Hematopoietic multipotent progenitor cell treated with erythropoietin and hydrocortisone succinate and interleukin-3 and kit ligand, for 8 days (in vitro differentiated cells): ENCODE measurements at regions not wholly inside any gene's neighbourhood (a gene's known extent, or its start where the extent isn't known, plus 50 kb on each side); places are given as distances from the start of the nearest gene placed in this dataset.

Source experiments
- DNase-seq: peaks from one replicate; pipeline ENCODE4 v3.0.0-alpha.2; 2015

DNA sequence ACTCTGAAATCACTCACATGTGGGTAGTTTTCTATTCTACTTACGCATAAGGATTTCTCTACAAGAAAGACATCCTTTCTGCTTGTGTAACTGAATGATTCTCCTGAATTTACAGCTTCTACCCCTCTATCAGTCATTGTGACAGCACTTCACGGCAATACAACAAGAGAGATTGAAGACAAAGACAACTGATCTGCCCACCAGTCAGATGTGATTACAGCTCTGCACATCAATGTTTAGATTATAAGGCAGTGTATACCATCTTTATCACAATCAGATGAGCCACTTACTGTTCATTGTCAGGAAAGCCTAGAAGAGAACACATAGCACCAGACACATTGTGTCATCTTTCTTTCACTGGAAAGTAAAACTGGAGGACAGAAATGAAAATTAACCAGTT, 324.4 kb downstream of the CENPC start:
- DNase-seq = no peak

DNA sequence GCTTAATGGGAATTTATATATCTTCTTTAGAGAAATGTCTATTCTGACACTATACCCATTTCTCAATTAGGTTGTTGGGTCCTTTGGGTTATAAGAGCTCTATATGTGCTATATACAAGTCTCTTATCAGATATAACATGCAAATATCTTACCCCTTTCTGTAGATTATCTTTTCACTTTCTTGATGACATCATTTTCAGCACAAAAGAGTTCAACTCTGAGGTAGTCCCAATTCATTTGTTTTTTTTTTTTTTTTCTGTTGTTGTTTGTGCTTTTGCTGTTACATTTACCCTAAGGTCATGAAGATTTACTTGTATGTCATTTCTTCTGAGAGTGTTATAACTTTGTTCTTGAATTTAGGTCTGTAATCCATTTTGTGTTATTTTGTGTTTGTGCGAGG, 326.4 kb downstream of the CENPC start:
- DNase-seq = no peak

DNA sequence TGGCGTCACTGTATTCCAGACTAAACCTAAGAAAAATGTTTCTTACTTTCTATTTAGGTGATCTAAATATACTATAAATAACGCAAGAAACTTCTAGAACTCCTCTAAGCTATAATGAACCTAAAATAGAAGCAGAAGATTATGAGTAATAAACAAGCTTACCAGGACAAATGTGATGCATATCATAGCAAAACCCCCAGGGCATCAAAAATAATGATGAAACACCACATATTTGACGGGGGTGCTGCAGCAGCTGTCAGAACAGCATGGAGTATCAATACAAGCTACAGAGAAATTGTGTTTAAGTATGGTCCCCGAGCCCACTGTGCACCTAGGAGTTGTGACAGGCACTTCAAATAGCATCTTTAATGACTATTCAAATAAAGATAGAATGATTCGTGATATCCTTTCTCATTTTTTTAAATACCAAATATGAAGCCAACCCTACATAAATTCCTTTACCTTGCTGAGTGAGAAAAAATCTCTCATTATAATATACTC, 337.3 kb downstream of the CENPC start:
- no peak for DNase-seq

DNA sequence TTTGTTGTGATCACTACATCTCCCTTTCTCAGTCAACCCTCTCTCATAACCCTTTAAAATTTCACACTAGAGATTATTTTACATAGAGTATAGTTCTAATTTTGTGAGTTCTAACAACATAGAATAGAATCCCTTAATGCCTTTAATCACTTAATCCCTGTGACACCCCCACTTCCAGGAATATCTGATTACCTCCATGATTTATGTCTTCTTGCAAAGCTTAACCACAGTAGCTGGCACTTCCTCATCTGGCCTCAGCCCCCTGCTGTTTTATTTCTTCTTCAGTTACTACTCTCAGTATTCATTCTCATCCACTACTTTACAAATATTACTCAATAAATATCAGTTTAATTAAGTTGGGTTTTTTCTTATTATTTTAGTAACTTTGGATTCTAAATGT, 340.9 kb downstream of the CENPC start:
- DNase-seq = no peak

DNA sequence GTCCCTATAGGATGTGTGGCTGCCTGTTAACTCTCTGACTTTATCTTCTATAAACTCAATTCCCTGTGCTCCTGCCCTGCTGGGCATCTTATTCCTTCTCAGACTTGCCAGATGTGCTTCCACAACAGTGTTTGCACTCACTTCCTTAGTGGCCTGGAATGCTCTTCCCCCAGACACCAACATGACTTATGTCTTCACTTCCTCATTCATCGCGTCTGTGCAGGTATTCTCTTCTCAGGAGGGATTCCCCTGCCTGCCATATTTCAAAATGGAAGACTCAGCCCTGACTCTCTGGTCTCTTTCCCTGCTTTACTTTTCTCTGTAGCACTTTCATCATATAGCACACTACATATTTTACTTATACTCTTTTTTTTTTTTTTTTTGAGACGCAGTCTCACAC, 344.0 kb downstream of the CENPC start:
- no peak for DNase-seq

DNA sequence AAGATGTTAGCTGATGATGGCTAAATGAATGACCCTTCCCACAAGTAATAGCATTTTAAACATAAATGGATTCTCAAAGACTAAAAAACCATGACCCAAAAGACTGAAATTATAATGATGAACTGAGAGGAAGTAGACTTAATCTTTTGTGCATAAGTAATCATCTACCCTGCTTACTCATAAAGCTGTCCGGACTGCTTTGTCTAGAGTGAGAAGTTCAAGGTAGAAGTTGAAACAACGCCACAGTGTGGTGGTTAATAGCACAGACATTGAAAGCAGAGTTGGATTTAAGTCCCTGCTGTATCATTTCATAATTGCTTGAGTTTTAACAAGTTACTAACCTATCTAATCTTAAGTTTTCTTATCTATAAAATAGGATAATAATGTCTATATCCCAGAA, 346.6 kb downstream of the CENPC start:
- peak; percentile 9 for DNase-seq

DNA sequence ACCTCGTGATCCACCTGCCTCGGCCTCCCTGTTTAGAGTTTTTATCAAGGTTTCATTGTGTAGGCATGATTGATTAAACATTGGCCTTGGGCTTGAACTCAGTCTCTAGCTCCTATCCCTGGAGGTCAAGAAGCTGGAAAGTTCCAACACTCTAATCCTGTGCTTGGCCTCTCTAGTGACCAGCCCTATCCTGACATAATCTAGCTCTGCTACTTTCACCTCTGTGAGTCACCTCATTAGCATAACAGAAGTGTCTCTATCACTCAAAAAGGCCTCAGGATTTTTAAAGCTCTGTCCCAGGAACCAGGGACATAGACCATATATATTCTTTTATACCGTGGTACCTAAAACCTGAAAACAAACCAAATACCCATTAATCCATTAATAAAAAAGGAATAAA, 377.5 kb downstream of the CENPC start:
- no peak for DNase-seq

DNA sequence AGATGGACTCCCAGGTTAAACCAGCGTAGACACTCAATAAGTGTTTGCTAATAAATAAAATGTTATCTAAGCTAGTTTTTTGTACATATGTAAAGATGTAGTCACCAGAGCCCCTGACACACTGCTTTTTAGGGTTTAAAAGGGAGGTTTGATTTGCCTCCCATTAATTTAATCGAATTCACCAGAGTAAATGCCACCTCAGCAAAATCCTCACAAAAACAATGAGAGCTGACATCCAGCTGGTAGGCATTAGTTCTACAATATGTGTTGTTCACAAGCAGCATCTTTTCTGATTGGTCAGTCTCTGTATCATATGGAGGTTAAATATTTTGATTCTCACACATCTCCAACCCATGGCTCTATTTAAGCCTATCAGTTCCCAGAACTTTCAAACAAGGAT, 382.6 kb downstream of the CENPC start:
- DNase-seq = no peak

DNA sequence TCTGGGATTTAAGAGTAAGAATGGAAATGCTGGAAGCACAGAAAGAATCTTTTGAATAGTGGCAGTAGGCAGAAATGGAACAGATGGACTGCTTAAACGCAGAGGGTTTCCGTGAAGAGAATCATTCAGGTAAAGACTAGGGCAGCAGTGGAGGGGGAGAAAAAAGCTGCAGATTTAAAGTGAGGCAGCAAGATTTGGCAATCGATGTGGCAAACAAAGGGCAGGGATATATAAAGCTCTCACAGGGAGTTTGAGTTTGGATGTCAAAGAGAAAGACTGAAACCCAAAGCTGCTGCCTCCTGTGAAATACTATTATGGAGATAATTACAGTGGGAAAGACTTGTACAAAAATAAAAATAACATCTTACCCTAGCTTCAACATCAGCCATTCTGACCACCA, 384.0 kb downstream of the CENPC start:
- no peak for DNase-seq

DNA sequence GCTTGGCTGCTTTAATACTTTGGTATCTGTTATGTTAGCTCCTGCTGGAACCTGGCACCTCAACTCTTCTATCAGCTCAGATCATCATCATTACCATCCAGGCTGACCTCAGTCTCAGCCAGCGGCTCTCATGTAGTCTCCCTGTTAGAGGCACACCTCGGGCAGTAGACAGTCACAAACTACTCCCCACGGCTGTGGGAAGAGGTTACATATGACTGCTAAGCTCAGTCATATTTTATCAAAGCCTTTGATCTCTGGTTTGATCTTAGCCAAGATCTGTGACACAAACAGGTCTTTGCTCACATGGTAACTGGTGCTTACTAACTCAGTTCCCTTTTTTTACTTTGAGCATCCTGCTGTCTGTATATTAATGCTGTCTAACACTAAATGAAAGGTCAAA, 384.9 kb downstream of the CENPC start:
- no peak for DNase-seq

DNA sequence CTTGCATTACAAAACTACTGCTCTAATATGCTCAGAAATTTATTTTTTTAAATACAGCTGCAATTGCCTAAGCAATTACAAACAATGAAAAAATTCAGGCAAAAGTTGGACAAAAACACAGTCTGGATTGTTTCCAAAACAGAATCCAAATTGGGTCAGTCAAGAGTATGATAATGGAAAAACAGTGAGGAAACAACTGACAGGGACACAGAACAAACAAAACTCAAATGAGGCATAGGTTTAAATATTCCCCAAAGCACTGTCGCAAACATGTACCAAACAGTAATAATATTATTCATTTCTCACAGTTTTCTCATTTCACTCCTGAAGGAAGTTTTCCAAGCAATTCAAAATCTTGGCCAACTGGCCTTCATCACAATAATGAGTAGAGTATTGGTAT, 386.6 kb downstream of the CENPC start:
- DNase-seq = no peak

DNA sequence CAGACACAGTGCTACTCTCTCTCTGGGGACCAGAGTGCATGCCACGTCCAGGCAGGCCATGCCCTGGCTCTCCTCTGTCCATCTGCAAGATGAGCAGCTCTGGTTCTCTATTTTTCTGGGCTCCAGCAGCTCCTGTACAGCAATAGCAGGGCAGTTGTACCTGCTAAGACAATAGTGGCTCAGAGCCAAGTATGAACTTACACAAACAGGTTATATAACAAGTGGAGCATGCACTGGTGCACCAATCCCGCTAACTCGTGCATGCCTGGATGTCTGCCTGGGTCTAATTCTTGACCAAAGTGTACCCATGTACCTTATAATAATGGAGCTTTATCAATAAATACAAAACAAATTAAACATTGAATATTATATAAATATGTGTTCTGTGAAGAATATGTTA, 392.3 kb downstream of the CENPC start:
- no peak for DNase-seq

DNA sequence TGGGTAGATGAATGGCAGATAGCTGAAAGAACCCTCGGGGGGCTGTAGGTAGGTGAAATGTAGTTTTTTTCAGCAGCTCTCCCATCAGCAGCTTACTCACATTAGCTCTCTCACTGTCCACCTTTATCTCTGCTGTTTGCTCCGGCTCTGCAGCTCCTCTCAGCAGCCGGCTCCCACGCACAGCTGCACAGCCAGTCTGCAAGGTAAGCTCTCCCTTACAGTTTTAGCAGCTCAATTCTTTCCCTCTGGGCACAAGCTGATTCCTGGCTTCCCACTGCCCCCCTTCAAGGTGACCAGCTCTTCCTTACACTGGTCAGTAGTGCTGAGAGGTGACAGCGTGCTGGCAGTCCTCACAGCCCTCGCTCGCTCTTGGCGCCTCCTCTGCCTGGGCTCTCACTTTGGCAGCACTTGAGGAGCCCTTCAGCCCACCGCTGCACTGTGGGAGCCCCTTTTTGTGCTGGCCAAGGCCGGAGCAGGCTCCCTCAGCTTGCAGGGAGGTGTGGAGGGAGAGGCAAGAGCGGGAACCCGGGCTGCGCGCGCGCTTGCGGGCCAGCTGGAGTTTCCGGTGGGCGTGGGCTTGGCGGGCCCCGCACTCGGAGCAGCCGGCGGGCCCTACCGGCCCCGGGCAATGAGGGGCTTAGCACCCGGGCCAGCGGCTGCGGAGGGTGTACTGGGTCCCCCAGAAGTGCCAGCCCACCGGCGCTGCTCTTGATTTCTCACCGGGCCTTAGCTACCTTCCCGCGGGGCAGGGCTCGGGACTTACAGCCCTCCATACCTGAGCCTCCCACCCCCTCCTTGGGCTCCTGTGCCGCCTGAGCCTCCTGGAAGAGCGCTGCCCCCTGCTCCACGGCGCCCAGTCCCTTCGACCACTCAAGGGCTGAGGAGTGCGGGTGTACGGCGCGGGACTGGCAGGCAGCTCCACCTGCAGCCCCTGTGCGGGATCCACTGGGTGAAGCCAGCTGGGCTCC, 393.6 kb downstream of the CENPC start:
- no peak for DNase-seq

DNA sequence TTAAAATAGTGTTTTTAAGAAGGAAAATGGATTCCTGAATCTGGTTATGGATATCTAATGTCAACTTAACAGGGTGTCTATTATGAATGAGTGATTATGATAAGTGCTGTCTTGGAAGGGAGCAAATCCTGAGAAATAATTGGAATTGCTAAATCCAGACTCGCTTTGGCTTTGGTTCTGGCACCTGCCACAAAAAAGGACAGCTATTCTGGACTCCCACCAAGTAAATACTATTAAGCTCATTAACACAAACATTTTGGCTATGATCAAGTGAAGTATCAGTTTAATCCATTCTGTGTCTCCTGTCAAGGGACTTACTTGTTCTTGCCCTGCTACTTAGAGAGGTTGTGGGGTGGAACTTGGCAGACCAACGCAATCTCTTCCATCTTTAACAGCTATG, 403.7 kb downstream of the CENPC start:
- no peak for DNase-seq

DNA sequence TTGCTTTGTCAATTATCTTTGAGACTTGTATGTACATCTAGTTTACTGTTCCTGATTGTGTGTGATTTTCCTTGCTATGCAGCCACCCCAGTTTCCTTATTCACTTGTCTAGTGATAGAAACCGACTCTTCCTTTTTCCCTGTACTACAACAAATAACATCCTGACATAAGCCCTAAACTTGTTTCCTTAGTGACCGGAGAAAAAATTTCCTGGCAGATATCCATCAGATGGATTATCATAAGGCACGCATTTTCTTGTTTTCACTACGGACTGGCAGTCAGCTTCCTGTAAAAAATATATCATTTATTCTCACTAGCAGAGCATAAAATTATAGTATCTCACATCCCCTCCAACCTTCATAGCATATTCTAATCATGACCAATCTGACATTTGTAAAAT, 410.7 kb downstream of the CENPC start:
- DNase-seq = no peak

DNA sequence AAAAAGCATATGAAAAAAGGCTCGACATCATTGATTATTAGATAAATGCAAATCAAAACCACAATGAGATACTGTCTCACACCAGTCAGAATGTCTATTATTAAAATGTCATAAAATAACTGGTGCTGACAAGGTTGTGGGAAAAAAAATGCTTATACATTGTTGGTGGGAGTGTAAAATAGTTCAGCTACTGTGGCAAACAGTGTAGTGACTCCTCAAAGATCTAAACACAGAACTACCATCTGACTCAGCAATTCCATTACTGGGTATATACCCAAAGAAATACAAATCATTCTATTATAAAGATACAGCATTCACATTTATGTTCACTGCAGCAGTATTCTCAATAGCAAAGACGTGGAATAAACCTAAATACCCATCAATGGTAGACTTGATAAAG, 412.1 kb downstream of the CENPC start:
- no peak for DNase-seq

DNA sequence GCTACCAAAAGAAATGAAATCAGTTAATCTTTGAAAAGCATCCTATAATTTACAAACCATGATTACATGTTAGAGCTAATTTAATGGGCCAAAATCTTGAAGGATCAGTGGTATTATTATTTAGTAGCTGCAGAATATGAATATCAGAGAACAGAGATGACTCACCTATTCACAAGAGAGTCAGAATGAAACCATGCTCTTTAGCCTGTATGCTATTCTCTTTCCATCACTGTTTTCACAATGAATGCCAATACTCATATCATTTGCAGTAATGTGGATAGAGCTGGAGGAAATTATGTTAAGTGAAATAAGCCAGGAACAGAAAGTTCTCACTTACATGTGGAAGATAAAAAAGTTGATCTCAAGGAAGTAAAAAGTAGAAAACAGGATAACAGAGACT, 414.1 kb downstream of the CENPC start:
- no peak for DNase-seq

DNA sequence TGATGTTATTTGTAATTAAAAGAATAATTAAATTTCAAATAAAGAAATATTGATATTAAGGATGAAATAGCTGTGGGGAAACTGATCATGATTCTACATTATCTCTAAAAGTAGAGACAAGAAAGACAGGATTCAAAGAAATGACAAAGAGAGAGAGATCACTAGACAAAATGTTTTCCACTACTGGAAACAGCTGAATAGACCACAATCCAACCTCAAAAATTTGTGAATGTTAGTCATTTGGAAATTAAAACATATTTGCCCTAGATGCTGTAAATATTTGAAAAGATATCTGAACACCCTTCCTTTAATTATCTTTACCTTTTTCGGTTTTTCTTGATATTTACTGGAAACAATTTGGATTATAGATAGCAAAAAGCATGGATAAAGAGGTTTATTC, 414.9 kb downstream of the CENPC start:
- no peak for DNase-seq

DNA sequence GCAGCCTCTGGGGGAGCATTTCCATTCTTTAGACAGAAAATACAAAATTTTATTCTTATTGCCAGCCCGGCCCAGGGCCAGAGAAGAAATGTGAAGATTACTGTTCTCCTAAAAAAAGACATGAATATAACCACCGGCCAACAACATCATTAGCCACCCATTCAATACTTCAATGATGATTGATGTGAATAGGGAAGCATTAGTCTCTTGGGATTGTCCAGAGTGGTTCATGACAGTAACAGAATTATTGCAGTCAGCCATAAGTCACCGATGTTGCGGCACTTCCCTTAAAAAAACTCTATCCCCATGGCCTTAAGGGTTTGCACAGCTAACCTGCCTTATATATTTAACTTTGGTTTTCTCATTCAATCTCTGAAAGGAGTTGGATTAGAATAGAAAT, 418.7 kb downstream of the CENPC start:
- no peak for DNase-seq

DNA sequence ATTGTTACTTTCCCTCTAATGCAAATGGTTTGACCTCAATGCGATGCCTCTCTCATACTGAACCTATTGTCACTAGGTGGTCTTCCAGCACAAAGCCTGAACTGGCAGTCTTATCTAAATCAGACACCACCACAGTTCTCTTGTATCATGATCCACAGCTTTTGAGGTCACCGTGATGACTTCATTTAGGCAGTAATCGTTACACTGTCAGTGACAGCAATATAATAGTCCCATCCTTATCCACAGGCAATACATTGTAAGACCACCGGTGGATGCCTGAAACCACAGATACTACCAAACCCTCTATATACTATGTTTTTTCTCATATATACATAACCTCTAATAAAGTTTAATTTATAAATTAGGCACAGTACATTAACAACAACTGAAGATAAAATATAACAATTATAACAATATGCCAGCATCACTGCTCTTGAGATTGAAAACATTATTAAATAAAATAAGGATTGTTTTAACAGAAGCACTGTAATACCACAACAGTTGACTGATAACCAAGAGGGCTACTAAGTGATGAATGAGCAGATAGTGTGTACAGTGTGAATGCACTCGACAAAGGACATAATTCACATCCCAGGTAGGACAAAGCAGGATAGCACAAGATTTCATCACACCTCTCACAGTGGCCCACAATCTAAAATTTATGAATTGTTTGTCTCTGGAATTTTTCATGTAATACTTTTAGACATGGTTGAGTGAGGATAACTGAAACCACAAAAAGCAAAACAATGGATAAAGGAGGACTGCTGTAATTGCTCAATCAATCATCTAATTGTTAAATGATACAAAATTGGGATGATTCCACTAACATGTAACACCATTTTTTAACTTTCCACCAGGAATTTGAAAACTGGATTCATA, 419.4 kb downstream of the CENPC start:
- no peak for DNase-seq

DNA sequence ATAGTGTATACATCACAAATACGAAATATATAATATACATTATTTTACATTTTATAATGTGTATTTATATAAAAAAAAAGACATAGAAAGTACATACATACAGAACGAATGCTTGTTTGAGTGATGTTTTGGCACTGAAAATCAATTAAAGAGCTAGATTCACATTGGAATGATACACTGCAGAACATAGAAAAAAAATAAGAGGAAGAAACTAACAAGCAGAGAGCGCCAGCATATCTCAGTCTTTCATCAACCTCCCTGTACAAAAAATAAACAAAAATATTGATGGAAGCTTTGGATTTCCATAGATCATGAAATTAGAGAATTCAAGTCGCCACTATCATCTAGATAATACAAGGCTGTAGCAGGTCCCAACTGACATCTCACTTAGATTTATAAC, 420.6 kb downstream of the CENPC start:
- DNase-seq = no peak

DNA sequence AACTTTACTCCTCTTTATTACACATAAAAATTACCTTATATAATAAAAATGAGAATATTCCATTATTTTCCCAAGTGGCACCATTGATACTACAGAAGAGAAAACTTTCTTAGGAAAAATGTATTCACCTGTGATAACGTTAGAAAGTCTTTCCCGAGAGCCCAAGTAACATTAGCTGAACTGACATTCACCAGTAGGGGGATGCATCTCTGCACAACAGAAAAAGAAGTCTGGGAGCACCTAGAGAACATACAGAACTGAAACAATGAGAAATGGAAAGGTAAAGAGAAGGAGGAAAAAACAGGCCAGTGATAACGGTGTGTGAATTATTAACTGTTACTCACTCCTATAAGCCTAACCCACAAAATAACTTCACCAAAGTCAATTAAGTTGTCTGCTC, 423.3 kb downstream of the CENPC start:
- DNase-seq = no peak

DNA sequence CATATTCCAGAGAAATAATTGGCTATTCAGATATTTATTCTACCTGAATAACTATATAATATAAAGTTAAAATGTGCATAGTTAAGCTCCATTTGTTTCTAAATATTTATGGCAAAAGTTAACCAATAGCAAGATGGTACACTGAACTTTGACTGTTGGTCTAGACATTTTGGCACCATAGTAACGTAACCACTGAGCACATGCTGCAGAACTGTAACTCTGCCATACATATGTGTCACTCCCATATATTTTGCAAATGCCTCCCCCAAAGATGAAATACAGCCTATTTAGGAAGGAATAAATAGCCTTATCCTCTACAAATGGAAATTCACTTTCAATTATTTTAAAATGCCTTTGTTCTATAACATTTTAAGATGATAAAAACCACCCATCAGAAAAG, 424.9 kb downstream of the CENPC start:
- no peak for DNase-seq

DNA sequence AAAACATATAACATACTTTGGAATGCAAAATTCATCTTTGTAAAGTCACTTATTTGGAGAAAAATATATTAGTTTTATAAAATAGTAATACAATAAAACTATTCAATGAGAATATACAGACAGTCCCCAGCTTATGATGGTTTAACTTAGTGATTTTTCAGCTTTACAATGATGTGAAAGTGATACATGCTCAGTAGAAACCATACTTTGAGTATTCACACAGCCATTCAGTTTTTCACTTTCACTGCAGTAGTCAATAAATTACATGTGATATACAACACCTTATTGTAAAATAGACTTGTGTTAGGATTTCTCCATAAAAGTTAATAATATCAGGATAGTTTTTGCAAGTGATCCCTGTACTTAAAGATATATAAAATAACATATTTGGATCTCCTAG, 436.0 kb downstream of the CENPC start:
- DNase-seq = no peak
